Brain microvascular endothelial cell (primary cell): ENCODE measurements at regions not wholly inside any gene's neighbourhood (a gene's known extent, or its start where the extent isn't known, plus 50 kb on each side); places are given as distances from the start of the nearest gene placed in this dataset.

ENCODE experiments used
- DNase-seq: peaks from one replicate; pipeline ENCODE4 v3.0.0-alpha.2; 2020
- H3K27ac ChIP-seq: fragments of 250-450 bp; sonication (Bioruptor Pico); 2 replicates; pipeline ENCODE4 v1.5.1; 2020; ENCODE audit warnings: mild to moderate bottlenecking, moderate library complexity
- H3K27me3 ChIP-seq: fragments of 250-450 bp; sonication (Bioruptor Pico); replicated peaks from 2 replicates; pipeline ENCODE4 v1.5.1; 2020; ENCODE audit warnings: mild to moderate bottlenecking
- H3K36me3 ChIP-seq: fragments of 250-450 bp; sonication (Bioruptor Pico); replicated peaks from 2 replicates; pipeline ENCODE4 v1.5.1; 2020; ENCODE audit warnings: mild to moderate bottlenecking
- H3K4me3 ChIP-seq: 2 replicates; pipeline ENCODE4 v1.5.1; 2011; ENCODE audit warnings: low read depth, mild to moderate bottlenecking, control low read depth, low read length, moderate library complexity
- in situ Hi-C: cut with HindIII; loops from 2 replicates; pipeline ENCODE4 v1.10.0; 2017; ENCODE audit warnings: low sequenced_read_pairs, low pct_ligation_motif_present
- TF ChIP-seq, protein P1 (sequence below): IDR thresholded peaks from 2 replicates; pipeline ENCODE4 v1.5.1; 2011; ENCODE audit warnings: low read depth, mild to moderate bottlenecking, moderate library complexity, low read length, control low read depth, inconsistent platforms; ENCODE audit errors: missing control alignments

DNA sequence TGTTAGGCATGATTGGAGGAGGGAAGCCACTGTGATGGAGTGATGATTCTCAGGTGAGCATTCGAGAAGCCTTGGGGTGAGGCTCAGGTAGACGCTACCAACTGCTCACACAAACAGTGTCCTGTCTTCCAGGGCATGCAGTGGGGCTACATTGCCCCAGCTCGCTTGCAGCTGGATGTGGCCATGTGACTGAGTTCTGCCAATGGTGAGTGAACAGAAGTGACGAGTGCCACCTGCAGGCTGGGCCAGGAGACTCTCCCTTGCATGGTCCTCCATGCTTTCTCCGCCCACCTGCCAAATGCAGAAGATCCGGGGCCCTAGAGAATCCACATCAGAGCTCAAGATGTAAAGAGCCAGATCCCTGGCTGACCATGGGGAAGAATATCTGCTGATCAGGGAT lies 195.9 kb downstream of the BCR start:
- Histone ChIP-seq H3K27ac (no peak overlapping the region), H3K27me3 (no peaks in the 10 kb centered on the region), H3K36me3 (no peaks in the 10 kb centered on the region), H3K4me3 (no peak overlapping the region)
- in situ Hi-C loops: no loop called here
- TF ChIP-seq, protein P1, sequence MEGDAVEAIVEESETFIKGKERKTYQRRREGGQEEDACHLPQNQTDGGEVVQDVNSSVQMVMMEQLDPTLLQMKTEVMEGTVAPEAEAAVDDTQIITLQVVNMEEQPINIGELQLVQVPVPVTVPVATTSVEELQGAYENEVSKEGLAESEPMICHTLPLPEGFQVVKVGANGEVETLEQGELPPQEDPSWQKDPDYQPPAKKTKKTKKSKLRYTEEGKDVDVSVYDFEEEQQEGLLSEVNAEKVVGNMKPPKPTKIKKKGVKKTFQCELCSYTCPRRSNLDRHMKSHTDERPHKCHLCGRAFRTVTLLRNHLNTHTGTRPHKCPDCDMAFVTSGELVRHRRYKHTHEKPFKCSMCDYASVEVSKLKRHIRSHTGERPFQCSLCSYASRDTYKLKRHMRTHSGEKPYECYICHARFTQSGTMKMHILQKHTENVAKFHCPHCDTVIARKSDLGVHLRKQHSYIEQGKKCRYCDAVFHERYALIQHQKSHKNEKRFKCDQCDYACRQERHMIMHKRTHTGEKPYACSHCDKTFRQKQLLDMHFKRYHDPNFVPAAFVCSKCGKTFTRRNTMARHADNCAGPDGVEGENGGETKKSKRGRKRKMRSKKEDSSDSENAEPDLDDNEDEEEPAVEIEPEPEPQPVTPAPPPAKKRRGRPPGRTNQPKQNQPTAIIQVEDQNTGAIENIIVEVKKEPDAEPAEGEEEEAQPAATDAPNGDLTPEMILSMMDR: peak; percentile 28
- DNase-seq: no peak

DNA sequence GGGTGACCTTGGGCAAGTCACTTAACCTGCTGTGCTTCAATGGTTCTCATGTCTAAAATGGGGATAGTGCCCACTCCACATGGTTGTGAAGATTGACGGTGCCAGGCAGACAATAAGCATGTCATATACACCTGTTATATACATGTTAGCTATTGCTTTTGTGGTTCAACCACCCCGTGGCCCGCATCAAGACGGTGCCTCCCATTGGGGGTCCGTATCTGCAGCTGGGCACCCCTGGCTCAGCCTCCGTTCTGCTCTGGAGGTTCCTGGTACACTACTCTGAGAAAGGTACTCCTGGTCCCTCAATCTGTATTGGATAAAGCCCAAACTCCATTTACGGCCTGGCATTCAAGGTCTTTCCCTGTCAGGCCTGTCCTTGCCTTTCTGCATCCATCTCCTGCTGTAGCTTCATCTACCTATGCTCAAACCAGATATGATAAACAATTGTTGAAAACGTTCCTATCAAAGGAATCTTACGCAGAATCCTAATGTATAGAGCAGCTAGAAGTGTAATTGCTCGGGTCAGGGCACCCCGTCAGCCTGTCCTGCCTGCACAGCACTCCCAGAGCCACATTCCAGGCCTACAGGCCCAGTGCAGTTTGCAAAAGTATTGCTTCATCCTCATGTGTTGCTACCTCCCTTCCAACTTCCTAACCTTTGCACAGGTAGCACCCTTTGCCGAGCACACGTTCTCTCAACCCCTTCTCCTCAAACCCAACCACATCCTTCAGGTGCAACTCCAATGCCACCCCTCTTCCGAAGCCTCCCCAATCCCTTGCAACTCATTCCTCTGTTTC lies 194.9 kb downstream of the BCR start:
- TF ChIP-seq, protein P1: no peak
- Histone ChIP-seq H3K36me3 (no peaks in the 10 kb centered on the region), H3K4me3 (no peak overlapping the region), H3K27me3 (no peaks in the 10 kb centered on the region), H3K27ac (no peak overlapping the region)
- no peak for DNase-seq
- in situ Hi-C loops: no loop called here

DNA sequence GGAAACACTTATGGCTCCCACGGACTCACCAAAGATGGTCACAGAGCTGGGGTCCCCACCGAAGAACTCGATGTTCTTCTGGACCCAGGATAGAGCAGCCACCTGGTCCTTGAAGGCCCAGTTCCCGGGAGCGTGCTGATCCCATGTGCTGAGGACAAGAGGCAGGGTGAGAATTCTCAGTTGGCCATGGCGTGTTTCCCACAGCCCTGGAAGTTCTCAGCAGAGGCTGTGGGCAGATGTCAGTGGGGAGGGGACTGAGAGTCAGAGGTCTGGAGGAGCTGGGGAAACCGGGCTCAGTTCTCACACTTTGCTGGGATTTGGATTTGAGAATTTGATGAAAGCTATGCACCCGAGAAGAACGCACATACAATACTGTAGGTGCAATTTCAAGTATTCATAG lies 193.3 kb downstream of the BCR start:
- Histone ChIP-seq H3K36me3 (no peaks in the 10 kb centered on the region), H3K4me3 (no peak overlapping the region), H3K27me3 (peaks cover 2% of the 10 kb centered on the region), H3K27ac (no peak overlapping the region)
- in situ Hi-C loops: no loop called here
- no peak for DNase-seq
- TF ChIP-seq, protein P1: no peak

DNA sequence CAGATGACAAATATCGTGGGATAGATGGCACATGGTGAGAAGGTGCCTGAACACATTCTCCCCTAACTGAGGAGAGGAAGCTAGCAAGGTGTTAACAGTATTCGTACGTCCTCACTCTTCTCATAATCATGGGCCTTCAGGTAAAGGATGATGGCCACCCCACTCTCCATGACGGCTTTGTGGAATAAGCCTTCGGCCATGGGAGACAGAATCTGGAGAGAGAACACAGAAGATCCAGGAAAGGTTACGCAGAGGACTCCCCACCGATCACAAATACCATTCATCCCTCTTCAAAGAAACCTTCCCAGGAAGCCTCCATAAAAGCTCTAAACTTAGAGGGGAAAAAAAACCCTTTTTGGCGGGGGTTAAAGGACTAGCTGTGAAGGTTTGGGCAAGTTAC lies 189.9 kb downstream of the BCR start:
- Histone ChIP-seq H3K27me3 (peaks cover 3% of the 10 kb centered on the region), H3K4me3 (no peak overlapping the region), H3K27ac (no peak overlapping the region), H3K36me3 (no peaks in the 10 kb centered on the region)
- no peak for DNase-seq
- TF ChIP-seq, protein P1: no peak
- in situ Hi-C loops: no loop called here

DNA sequence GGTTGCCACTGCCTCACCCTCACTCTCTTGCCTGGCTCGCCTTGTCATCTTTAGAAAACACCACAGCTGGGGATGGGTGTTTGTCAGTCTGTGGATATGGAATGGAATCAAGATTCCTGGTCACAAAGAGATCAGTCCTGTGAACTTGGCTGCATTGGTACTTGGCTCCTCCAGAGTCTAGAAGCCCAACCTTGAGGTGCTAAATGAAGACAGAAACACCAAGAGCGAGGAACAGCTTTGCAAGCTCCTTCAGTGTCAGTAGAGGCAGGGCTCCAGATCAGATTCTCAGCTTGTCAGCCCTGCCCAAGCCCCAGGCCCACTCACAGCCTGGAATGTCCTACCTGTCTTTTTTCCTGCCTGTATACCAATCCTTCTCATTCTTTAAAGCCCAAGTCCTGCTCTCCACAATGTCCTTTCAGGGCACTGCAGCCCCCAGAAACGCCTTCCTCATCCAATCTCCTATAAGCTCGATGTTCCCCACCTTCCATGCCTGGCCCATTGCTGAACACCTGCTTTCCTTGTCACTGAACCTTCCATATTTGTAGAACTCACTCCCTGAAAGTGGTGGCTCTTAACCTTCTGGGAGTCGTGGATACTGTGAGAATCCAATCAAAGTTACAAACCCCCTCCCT lies 188.9 kb downstream of the BCR start:
- Histone ChIP-seq H3K27me3 (peaks cover 5% of the 10 kb centered on the region), H3K27ac (no peak overlapping the region), H3K36me3 (no peaks in the 10 kb centered on the region), H3K4me3 (no peak overlapping the region)
- DNase-seq: no peak
- TF ChIP-seq, protein P1: no peak
- in situ Hi-C loops: no loop called here
